Activated CD8-positive, alpha-beta T cell treated with anti-CD3 and anti-CD28 coated beads for 36 hours (primary cell): ENCODE measurements at regions not wholly inside any gene's neighbourhood (a gene's known extent, or its start where the extent isn't known, plus 50 kb on each side); places are given as distances from the start of the nearest gene placed in this dataset.

Source experiments
- ATAC-seq: fragments of 200-7000 bp; cut with Tn5 transposase; one replicate; pipeline ENCODE4 v1.10.0; 2021; ENCODE audit warnings: mild to moderate bottlenecking, moderate library complexity
- CTCF ChIA-PET: fragments of 350-600 bp; sonication (Branson Sonifier 250); formaldehyde crosslinking; loops from one replicate; lab custom pipeline; 2021; ENCODE audit warnings: antibody characterized with exemption; lab: Charles Lee
- POLR2A ChIA-PET: fragments of 350-600 bp; sonication (Branson Sonifier 250); formaldehyde crosslinking; loops from one replicate; lab custom pipeline; 2021; ENCODE audit warnings: antibody characterized with exemption; lab: Charles Lee
- DNase-seq: peaks from one replicate; pipeline ENCODE4 v3.0.0-alpha.2; 2020
- H3K27ac Mint-ChIP-seq: one replicate; pipeline ENCODE4 v1.8.0; 2021; ENCODE audit warnings: mild to moderate bottlenecking, mixed read lengths
- H3K27me3 Mint-ChIP-seq: one replicate; pipeline ENCODE4 v1.8.0; 2021; ENCODE audit warnings: mixed read lengths
- H3K36me3 Mint-ChIP-seq: one replicate; pipeline ENCODE4 v1.8.0; 2021; ENCODE audit warnings: low read depth, mixed read lengths
- H3K4me1 Mint-ChIP-seq: one replicate; pipeline ENCODE4 v1.8.0; 2021; ENCODE audit warnings: low read depth, mixed read lengths
- H3K4me3 Mint-ChIP-seq: one replicate; pipeline ENCODE4 v1.8.0; 2021; ENCODE audit warnings: mild to moderate bottlenecking, moderate library complexity, mixed read lengths
- H3K9me3 Mint-ChIP-seq: one replicate; pipeline ENCODE4 v1.8.0; 2021; ENCODE audit warnings: mixed read lengths
- intact Hi-C: fragments of 100-400 bp; cut with micrococcal nuclease; formaldehyde crosslinking; loops from one replicate; pipeline ENCODE4 v1.10.0; 2022
- TF ChIP-seq, protein P1 (sequence below): fragments of 200-600 bp; IDR thresholded peaks from one replicate; pipeline ENCODE4 v1.8.0; 2022; ENCODE audit warnings: antibody characterized with exemption, mild to moderate bottlenecking

DNA sequence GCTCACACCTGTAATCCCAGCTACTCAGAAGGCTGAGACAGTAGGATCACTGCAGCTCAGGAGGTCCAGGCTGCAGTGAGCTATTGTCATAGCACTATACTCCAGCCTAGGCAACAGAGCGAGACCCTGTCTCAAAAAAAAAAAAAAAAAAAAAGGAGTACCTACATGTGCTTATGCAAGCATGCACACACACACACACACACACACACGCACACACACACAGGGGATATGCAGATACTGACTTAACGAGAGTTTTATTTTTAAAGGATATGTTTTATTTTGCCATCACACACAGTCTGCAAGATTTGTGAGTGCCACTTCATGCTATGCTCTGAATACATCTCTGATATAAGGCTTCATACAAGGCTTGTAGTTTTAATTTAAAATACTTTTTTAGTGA lies 479.3 kb downstream of the NEBL start:
- H3K27ac Mint-ChIP-seq: no peak overlapping the region
- TF ChIP-seq, protein P1, sequence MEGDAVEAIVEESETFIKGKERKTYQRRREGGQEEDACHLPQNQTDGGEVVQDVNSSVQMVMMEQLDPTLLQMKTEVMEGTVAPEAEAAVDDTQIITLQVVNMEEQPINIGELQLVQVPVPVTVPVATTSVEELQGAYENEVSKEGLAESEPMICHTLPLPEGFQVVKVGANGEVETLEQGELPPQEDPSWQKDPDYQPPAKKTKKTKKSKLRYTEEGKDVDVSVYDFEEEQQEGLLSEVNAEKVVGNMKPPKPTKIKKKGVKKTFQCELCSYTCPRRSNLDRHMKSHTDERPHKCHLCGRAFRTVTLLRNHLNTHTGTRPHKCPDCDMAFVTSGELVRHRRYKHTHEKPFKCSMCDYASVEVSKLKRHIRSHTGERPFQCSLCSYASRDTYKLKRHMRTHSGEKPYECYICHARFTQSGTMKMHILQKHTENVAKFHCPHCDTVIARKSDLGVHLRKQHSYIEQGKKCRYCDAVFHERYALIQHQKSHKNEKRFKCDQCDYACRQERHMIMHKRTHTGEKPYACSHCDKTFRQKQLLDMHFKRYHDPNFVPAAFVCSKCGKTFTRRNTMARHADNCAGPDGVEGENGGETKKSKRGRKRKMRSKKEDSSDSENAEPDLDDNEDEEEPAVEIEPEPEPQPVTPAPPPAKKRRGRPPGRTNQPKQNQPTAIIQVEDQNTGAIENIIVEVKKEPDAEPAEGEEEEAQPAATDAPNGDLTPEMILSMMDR: no peak
- POLR2A ChIA-PET: no interaction called here

DNA sequence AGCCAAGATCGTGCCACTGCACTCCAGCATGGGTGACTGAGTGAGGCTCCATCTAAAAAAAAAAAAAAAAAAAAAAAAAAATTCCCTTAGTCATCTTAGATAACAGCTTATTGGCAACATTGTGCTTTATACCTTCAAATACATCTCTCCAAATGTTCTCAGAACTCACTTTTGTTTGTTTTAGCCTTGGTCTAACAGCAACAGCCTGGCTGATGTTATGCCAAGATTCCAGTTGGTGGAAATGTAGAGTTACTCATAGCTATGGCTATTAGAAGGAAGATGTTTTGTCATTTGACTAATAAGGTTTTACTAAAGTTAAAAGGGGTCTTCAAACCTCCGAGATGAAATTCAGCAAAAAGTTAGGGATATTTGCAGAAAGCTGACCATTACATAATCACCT lies 481.4 kb downstream of the NEBL start:
- no peak overlapping the region for H3K27ac Mint-ChIP-seq
- H3K27me3 Mint-ChIP-seq: no peaks in the 10 kb centered on the region
- CTCF ChIA-PET: no interaction called here
- H3K9me3 Mint-ChIP-seq: peaks cover 9% of the 10 kb centered on the region
- POLR2A ChIA-PET: no interaction called here
- DNase-seq (no peak), ATAC-seq (no peak)
- TF ChIP-seq, protein P1: no peak
- H3K4me3 Mint-ChIP-seq: no peak overlapping the region
- H3K36me3 Mint-ChIP-seq: no peaks in the 10 kb centered on the region
- intact Hi-C loops: no loop called here
- H3K4me1 Mint-ChIP-seq: no peaks in the 10 kb centered on the region

More for the DNA sequence above, 479.3 kb downstream of the NEBL start:
- Mint-ChIP-seq H3K4me1 (no peaks in the 10 kb centered on the region), H3K9me3 (peaks cover 17% of the 10 kb centered on the region), H3K36me3 (no peaks in the 10 kb centered on the region), H3K4me3 (no peak overlapping the region), H3K27me3 (no peaks in the 10 kb centered on the region)
- ATAC-seq (no peak), DNase-seq (no peak)
- intact Hi-C loops: no loop called here
- CTCF ChIA-PET: no interaction called here

DNA sequence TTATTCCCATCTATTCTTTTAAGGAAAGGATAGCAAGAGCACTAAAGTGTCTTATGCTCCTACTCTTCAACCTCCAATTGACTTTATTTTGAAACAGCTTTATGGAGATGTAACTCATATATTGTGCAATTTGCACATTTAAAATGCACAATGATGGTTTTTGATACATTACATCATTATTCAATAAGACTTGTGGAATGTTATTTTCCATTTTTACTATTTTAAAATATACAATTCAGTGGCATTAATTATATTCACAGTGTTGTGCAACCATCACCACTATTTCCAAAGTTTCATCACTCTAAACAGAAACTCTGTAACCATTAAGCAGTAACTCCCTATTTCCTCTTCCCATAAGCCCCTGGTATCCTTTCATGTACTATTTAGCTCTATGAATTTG lies 489.8 kb downstream of the NEBL start:
- Mint-ChIP-seq H3K27me3 (no peaks in the 10 kb centered on the region), H3K27ac (no peak overlapping the region), H3K9me3 (peaks cover 2% of the 10 kb centered on the region), H3K4me1 (no peaks in the 10 kb centered on the region), H3K4me3 (no peak overlapping the region), H3K36me3 (no peaks in the 10 kb centered on the region)
- TF ChIP-seq, protein P1: no peak
- ChIA-PET CTCF (no interaction called here), POLR2A (no interaction called here)
- intact Hi-C loops: no loop called here
- no peak for DNase-seq
- ATAC-seq: no peak

DNA sequence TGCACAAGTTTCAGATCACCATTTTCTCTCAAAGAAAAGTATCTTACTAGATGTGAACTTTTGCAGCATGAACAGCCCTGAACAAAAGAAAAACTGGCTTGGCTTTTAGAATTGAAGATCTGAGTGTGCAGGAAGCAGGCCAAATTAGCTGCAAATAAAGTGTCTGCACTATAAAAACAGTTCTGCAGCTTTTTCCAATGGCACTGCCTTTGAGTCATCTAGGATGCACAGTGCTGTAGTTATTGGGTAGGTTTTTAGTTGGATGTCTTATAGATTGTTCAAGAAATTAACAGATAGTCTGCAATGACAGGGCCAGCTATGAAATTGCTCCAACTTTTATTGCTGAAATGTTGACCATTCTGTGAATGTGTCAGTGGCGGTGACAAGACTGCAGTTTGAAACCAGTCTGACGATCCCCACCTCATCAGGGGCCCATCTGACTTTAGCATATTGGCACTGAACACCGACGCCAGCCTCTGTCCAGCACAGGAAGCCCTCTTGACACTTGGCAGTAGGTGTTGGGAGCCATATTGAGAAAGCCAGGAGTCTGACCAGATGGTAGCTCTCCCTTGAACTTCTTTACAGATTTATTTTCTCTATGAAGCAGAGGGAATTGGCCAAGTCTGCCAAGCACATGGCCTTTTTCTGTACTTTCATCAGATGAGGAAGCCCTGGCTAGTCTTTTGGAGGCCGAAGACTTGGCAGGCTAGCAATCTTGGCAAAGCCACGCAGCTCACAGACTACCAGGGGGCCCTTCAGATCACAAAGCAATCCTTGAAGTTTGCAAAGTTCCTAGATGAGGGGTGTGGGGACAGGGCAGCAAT lies 490.6 kb downstream of the NEBL start:
- ATAC-seq (no peak), DNase-seq (no peak)
- no peaks in the 10 kb centered on the region for H3K36me3 Mint-ChIP-seq
- POLR2A ChIA-PET: no interaction called here
- no peaks in the 10 kb centered on the region for H3K27me3 Mint-ChIP-seq
- peaks cover 2% of the 10 kb centered on the region for H3K9me3 Mint-ChIP-seq
- CTCF ChIA-PET: no interaction called here
- H3K4me3 Mint-ChIP-seq: no peak overlapping the region
- no peak overlapping the region for H3K27ac Mint-ChIP-seq
- no peaks in the 10 kb centered on the region for H3K4me1 Mint-ChIP-seq
- TF ChIP-seq, protein P1: no peak
- intact Hi-C loops: no loop called here

DNA sequence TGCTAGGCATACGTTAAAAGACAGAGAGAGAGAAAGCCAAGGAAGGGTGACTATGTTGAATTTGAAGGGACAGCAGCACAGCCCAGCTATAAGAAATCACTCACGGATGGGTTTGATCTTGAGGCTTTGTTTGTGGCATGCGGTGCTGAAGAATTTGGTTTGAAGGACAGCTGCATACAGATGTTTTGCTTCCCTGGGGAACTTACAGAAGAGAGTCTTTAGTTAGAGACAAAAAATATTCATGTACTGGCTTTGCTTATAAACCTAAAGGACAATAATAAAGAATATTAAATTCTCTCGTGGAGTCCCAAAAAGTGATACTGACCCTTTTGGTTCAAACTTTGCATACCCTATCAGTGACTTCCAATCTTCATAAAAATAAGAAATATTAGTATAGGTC lies 491.4 kb downstream of the NEBL start:
- Mint-ChIP-seq H3K4me1 (no peaks in the 10 kb centered on the region), H3K27me3 (no peaks in the 10 kb centered on the region), H3K36me3 (no peaks in the 10 kb centered on the region), H3K9me3 (peaks cover 2% of the 10 kb centered on the region), H3K27ac (no peak overlapping the region), H3K4me3 (no peak overlapping the region)
- intact Hi-C loops: no loop called here
- DNase-seq: no peak
- TF ChIP-seq, protein P1: no peak
- ChIA-PET POLR2A (no interaction called here), CTCF (no interaction called here)
- ATAC-seq: no peak
